ENCODE measurements at regions not wholly inside any gene's neighbourhood (a gene's known extent, or its start where the extent isn't known, plus 50 kb on each side); places are given as distances from the start of the nearest gene placed in this dataset.
"Not testable (repeated sequence)": the region's sequence is repeated elsewhere in the genome, so short reads cannot be mapped to it uniquely, and the experiment has no call there.

- DNase-seq, result no peak
Observed at GRCh38 chr1:60847855-60848582, 234.3 kb upstream of the NFIA start.

GRCh38 chr1:60847391-60847790, 235.0 kb upstream of the NFIA start:
- no peak for DNase-seq

DNA sequence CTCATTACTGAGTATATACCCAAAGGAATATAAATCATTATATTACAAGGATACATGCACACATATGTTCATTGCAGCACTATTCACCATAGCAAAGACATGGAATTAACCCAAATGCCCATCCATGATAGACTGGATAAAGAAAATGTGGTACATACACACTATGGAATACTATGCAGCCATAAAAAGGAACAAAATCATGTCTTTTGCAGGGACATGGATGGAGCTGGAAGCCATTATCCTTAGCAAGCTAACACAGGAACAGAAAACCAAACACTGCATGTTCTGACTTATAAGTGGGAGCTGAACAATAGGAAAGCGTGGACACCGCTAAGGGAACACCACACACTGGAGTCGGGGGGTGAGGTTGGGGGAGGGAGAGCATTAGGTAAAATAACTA, 236.7 kb upstream of the NFIA start:
- DNase-seq, result not testable (repeated sequence)

DNA sequence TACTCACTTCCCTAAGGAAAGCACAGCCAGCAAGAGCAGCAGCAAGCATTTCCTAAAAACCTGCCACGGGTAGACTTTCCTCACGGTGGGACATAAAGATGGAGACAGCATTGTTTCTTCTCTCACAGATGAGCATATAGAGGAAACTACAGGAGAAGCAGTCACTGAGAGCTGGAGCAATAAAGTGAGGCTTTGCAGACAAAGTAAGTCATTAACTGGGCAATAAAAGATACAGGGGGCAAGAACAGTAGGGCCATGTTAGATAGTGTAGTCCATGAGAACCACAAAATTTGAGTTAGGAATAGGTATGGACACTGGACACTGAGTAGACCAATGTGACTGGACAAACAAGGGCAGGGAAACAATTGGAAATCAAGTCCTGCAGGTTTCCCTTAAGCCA, 240.1 kb upstream of the NFIA start:
- DNase-seq, result no peak

DNA sequence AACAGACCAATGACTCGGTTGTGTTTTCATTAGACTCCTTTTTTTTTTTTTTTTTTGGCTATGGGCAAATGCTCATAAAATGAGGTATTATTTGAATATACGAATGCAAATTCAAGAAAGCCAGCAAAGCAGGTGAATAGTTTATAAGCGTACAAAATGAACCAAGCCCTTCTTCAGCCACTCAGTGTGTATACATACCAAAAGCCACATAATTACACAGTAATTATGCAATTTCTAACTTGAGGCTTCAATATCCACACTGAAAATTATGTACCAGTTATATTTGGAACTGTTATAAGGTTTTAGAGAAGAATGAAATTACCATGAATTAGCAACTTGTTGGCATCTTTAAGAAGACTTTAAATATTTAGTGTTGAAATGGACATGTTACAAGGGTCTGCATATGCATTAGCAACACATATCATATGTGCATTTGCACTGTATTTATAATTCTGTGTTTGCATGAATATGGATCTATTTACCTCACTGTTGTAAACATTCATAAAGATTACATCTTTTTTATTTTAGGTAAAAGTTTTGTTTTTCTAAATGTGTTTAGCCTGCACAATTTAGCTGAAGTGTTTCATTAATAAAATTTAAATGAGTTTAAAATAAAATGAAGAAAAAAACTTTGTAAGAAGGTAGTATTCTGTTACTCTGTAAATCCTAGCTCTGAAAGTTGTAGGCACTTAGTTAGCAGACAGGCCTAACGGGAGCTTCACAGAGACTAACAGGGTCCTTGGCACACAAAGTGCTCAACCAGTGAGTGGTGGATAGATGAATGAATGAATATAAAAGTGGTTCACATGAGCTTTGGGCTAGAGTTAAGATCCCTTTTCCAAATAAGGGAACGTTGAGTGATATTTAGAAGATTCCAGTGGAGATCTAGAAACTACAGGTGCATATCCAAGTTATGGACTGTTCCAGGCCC, 241.0 kb upstream of the NFIA start:
- no peak for DNase-seq

GRCh38 chr1:60840476-60840875, 241.9 kb upstream of the NFIA start:
- DNase-seq, result not testable (repeated sequence)

- DNase-seq, result no peak
Observed at GRCh38 chr1:60835649-60836048, 246.7 kb upstream of the NFIA start.

DNA sequence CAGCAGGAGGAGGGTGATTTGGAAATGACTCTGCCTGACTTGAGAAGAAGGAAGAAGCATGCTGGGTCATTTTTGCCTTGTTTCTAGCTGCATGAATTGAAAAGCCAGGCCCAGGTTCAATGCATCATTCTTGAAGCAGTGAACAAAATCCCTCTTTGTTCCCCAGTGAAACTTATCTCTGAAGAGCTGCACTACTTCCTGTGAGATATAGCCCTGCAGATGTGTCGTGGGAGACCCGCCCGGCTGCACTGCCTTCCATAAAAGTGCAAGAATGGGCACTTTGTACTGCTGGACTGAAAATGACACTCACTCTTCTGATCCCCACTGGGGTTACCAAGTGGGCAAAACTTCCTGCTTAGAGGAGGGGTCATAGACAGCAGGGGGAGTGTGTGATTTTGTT, 249.2 kb upstream of the NFIA start:
- no peak for DNase-seq

GRCh38 chr1:60832367-60832766, 250.0 kb upstream of the NFIA start:
- DNase-seq, result no peak

DNA sequence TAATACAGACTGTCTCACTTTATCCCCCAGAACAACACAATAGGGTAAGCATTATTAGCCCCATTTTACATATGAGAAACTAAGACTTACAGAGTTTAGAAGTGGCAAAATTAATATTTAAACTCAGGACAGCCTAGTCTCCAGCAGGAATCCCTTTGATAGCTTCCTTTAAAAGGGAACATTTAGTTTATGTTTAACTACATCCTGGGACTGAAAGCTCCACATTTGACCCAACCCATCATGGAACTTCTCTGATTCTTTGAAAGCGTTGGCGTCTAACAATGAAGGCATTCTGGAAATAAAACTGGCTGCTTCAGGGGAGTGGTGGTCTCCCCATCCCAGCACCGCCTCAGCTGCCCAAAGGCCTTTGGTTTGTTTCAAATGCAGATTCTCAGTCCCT, 250.6 kb upstream of the NFIA start:
- no peak for DNase-seq

DNA sequence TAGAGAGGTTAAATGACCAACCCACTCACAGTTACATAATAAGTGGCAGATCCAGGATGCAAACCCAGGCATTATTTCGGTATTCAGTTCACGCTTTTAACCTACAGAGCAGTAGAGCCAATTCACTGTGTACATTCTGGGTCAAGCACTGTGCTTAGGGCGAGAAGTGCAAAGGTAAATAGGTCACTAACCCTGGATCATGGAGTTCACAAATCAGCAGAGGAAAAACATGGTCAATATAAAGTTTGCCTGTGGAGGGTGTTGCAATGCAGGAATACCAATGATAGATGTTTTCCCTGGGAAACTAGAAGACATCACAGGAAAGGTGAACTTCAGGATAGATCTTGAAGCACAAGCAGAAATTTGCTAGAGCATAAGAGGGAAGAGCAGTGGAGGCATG, 253.4 kb upstream of the NFIA start:
- no peak for DNase-seq

DNA sequence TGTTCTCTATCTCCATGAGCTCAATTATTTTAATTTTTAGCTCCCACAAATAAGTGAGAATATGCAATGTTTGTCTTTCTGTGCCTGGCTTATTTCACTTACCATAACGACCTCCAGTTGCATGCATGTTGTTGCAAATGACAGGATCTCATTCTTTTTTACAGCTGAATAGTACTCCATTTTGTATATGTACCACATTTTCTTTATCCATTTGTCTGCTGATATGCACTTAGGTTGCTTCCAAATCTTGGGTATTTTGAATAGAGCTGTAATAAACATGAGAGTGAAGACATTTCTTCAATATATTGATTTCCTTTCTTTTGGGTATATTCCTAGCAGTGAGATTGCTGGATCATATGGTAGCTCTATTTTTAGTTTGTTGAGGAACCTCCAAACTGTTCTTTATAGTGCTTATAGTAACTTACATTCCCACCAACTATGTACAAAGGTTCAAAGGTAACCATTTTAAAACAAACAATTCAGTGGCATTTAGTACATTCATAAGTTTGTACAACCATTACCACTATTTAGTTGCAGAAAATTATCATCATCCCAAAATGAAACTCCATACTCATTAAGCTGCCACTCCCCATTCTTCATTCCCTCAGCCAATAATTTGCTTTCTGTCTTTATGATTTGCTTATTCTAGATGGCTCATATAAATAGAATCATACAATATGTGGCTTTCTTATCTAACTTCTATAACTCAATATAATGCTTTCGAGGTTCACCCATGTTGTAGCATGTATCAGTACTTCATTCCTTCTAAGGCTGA, 255.9 kb upstream of the NFIA start:
- no peak for DNase-seq

GRCh38 chr1:60825593-60825992, 256.8 kb upstream of the NFIA start:
- peak; percentile 36 for DNase-seq

DNA sequence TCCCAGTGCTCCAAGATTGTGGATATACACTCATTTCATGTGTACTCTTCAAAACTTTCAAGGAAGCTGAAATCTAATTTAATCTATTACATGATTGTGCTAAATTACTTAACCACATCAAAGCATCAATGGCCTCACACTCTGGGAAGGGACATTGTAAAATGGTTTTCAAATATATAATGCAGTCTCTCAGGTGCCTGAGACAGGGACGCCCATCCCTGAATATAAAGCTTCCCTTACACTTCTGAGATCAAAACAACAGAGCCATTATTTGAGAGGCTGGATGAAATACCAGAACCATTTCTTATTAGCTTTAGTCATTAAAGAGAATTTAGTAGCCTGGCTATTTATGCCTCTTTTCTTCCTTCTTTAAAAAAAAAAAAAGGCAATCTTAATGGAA, 259.2 kb upstream of the NFIA start:
- DNase-seq, result no peak

GRCh38 chr1:60822252-60822651, 260.1 kb upstream of the NFIA start:
- DNase-seq, result no peak

DNA sequence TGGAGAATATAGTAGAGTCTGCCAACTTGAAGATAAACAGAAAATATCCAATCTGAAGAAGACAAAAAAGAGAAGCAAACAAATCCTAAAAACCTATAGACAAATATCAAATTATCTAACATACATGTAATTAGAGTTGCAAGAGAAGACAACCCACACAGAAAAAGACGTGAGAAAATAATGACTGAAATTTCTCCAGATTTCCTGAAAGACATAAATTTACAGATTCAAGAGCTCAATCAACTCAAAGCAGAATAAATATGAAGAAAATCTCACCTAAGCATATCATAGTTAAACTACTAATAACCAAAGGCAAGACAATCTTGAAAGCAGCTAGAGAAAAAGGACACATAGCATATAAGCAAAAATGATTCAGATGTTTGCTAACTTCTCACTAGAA, 261.2 kb upstream of the NFIA start:
- DNase-seq, result no peak

DNA sequence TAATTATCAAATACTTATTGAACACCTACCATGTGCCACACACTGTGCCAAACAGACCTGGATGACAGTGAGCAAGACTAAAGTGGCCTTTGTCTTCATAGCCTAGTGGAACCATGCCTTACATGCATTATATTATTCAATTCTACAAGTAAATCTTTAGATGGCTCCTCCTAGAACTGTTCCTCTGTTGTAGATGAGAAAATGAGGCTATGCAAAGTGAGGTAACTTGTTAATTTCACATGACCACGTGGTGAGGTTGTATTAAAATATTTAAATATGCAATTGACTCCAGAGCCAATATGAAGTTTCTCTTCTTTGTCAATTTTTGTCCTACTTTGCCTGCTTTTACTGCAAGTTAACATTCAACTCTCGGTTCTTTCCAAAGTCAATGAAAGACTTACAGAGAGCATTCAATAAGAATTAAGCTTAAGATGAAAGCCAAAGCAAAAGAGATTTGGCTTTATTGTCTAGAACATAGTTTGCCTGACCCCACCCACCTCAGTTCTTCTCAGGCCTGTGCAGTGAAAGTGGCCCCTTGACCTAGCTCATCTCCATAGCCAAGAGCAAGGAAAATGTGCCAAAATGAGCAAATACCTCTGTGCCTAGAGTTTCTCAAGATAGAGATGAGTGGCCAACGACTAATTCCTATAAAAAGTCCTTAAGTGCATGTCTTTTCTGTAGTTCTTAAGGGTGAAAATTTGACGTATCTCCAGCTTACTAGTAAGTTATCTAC, 263.2 kb upstream of the NFIA start:
- no peak for DNase-seq

DNA sequence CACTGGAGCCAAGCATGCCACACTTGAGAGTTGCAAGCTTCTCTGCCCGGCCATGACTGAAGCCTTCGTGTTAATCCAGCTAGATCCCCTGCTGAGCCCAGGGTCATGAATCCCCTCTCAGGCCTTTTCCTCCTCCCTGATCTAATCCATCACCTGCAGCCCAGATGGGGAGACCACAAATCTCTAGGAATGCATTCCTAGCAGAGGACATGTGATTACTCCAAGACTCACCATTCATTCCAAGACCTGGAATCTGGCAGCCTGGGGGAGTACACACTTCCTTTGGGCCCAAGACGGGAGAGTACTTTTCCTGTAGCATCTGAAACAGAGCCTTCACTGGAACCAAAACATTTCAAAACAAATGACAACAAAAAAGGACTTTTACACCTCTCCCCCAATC, 269.3 kb upstream of the NFIA start:
- no peak for DNase-seq

GRCh38 chr1:60809204-60809980, 273.0 kb upstream of the NFIA start:
- no peak for DNase-seq

DNA sequence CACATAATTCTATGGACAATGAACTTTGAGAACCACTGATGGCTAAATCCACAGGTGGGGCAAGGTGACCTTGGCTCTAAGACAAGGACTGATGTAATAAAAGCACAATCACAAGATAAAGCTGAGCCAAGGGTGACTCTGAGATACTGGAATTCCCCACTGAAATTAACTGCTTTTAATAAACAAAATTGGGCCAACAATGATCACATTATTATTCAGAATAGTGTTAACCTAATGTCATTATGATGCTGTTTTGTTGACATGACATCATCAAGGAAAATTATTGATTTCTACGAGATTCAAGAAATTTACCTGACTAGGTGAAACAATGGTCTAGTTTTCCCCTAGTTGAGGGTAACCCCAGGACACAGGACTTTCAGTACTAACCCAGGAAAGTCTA, 273.7 kb upstream of the NFIA start:
- no peak for DNase-seq

- DNase-seq, result no peak
Observed at GRCh38 chr1:60802884-60803283, 279.5 kb upstream of the NFIA start.

DNA sequence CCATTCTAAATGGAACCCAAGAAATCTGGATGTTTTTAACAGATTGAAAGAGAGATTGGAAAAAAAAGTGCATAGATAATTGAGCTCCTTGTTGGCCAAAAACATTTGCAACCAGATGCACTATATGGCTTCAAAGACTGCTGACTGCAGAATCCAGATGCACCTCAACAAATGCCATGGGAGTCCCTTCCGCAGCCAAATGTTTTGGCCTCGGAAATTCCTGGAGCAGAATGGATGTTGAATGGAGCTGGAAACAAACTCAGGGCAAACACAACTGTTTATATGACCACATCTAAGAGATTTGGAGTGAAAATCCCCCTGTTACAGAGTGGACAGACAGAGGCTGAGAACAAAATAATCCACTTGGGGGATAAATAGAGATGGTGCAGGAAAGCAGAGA, 285.0 kb upstream of the NFIA start:
- DNase-seq, result no peak
